ENCODE measurements at regions not wholly inside any gene's neighbourhood (a gene's known extent, or its start where the extent isn't known, plus 50 kb on each side); places are given as distances from the start of the nearest gene placed in this dataset.

- no peak for TF ChIP-seq PAX8 (IDR thresholded peaks at IDR 0.05)
- TF ChIP-seq ELK1 (IDR thresholded peaks at IDR 0.05; ENCODE audit: low read depth, low read length) = no peak
- no peak for TF ChIP-seq MEF2A (IDR thresholded peaks at IDR 0.05; ENCODE audit: insufficient read depth, low read depth, low read length)
- no peak for TF ChIP-seq NR2C1 (IDR thresholded peaks at IDR 0.05)
- TF ChIP-seq JUND (IDR thresholded peaks at IDR 0.05; ENCODE audit: low read depth, low read length) = no peak
- TF ChIP-seq BMI1 (IDR thresholded peaks at IDR 0.05; ENCODE audit: borderline replicate concordance) = no peak
- TF ChIP-seq STAT3 (IDR thresholded peaks at IDR 0.05; ENCODE audit: low read depth, low read length) = no peak
- TF ChIP-seq BCLAF1 (IDR thresholded peaks at IDR 0.05) = no peak
- no peak for TF ChIP-seq ZSCAN29 (IDR thresholded peaks at IDR 0.05)
- no peak for TF ChIP-seq PKNOX1 (IDR thresholded peaks at IDR 0.05)
- TF ChIP-seq EP300 (IDR thresholded peaks at IDR 0.05; ENCODE audit: borderline replicate concordance in 1 of 2, control insufficient read depth in 1 of 2, low read depth in 2 of 2, low read length in 2 of 2) = no peak
- no peak for TF ChIP-seq HDAC2 (IDR thresholded peaks at IDR 0.05)
- no peak for TF ChIP-seq TBL1XR1 (IDR thresholded peaks at IDR 0.05; ENCODE audit: low read depth, low read length)
- TF ChIP-seq IRF4 (IDR thresholded peaks at IDR 0.05; ENCODE audit: low read depth, low read length) = no peak
- no peak for TF ChIP-seq SMAD1 (IDR thresholded peaks at IDR 0.05; ENCODE audit: low read depth, partially characterized antibody)
- TF ChIP-seq BCL11A (IDR thresholded peaks at IDR 0.05; ENCODE audit: low read depth, low read length) = no peak
- no peak for TF ChIP-seq SPI1 (IDR thresholded peaks at IDR 0.05; ENCODE audit: borderline replicate concordance, insufficient read depth, low read depth, low read length)
- TF ChIP-seq PAX5 (IDR thresholded peaks at IDR 0.05; ENCODE audit: borderline replicate concordance, low read depth, low read length) = no peak
- Histone ChIP-seq H3K9ac (ENCODE audit: control insufficient read depth, insufficient read depth, low read length) (no peak overlapping the region), H3K27me3 (replicated peaks in 1 of 2; ENCODE audit: control insufficient read depth in 2 of 2, insufficient read depth in 2 of 2, low read length in 1 of 2) (no peaks in the 10 kb centered on the region), H2AFZ (ENCODE audit: control insufficient read depth, low read depth, low read length) (no peak overlapping the region), H3K4me2 (ENCODE audit: control insufficient read depth, insufficient read depth) (no peak overlapping the region), H3K79me2 (ENCODE audit: control insufficient read depth, insufficient read depth, low read length) (no peaks in the 10 kb centered on the region), H3K27ac (ENCODE audit: control insufficient read depth, insufficient read depth) (no peak overlapping the region), H3K4me1 (ENCODE audit: control insufficient read depth, insufficient read depth, low read length) (no peaks in the 10 kb centered on the region), H4K20me1 (ENCODE audit: control insufficient read depth, insufficient read depth) (no peaks in the 10 kb centered on the region), H3K36me3 (ENCODE audit: control insufficient read depth in 2 of 2, insufficient read depth in 2 of 2, low read length in 1 of 2) (no peaks in the 10 kb centered on the region), H3K4me3 (no peak overlapping the region), H3K9me3 (replicated peaks; ENCODE audit: control insufficient read depth, insufficient read depth, low read length) (no peaks in the 10 kb centered on the region)
- SMC1A ChIA-PET (ENCODE audit: uncharacterized antibody, unreplicated experiment) = no interaction called here
- 52% methylated on average over 4 of the region's 4 CpGs for WGBS (ENCODE audit: insufficient coverage, insufficient replicate concordance, low lambda C conversion rate, missing lambda C conversion rate)
- no peak for ATAC-seq
- FAIRE-seq = no peak
- POLR2A ChIA-PET = no interaction called here
- intact Hi-C loops (cut with micrococcal nuclease; ENCODE audit: unreplicated experiment) (no loop called here), in situ Hi-C loops (cut with MboI) (no loop called here)
- no peak for DNase-seq (ENCODE audit: low read depth, low spot score)
- BruUV-seq (replicated peaks) = no TSS peak
- CTCF ChIA-PET = interaction anchor here (0.7 kb wide), 1 partner anchor 333 kb away, joined by 3 read pairs; no protein-coding TSS in a partner anchor
- RAD21 ChIA-PET (ENCODE audit: unreplicated experiment) = no interaction called here
Measured at GRCh38 chr2:182573553-182573952, 142.5 kb upstream of the DNAJC10 start.

Measured in GM12878 (cell line).